H1 (cell line): ENCODE measurements at regions not wholly inside any gene's neighbourhood (a gene's known extent, or its start where the extent isn't known, plus 50 kb on each side); places are given as distances from the start of the nearest gene placed in this dataset.

Experiments
- CTCF ChIA-PET: fragments of 300-600 bp; sonication (Branson Sonifier 250); formaldehyde crosslinking; loops from one replicate; lab custom pipeline; 2021; ENCODE audit not compliant: partially characterized antibody; lab: Charles Lee
- POLR2A ChIA-PET: fragments of 300-600 bp; sonication (Branson Sonifier 250); formaldehyde crosslinking; loops from one replicate; lab custom pipeline; 2021; ENCODE audit warnings: inconsistent platforms; ENCODE audit not compliant: partially characterized antibody; lab: Charles Lee
- DNase-seq, 2 experiments: peaks; one replicate each; pipeline versions ENCODE4 v3.0.0 to v3.0.0-alpha.2; 2010 to 2022; ENCODE audit warnings: low spot score in 2 of 2, low read depth in 1 of 2, mixed read lengths in 1 of 2
- FAIRE-seq: peaks from 2 replicates; lab custom pipeline; 2011; peaks lifted over from hg19 to GRCh38; lab: Jason Lieb, UNC
- H2AFZ ChIP-seq: 2 replicates; pipeline ENCODE4 v1.8.1; 2012; ENCODE audit warnings: low read length, inconsistent platforms
- H2AK5ac ChIP-seq: 2 replicates; pipeline ENCODE4 v1.6.1; 2013; ENCODE audit warnings: low read depth, low read length
- H2BK120ac ChIP-seq: replicated peaks from 2 replicates; pipeline ENCODE3; 2013; ENCODE audit warnings: low read depth, low read length, inconsistent platforms
- H2BK12ac ChIP-seq: 2 replicates; pipeline ENCODE4 v1.6.1; 2013; ENCODE audit warnings: low read depth, low read length
- H2BK15ac ChIP-seq: 2 replicates; pipeline ENCODE4 v1.6.1; 2013; ENCODE audit warnings: low read length
- H2BK20ac ChIP-seq: 2 replicates; pipeline ENCODE4 v1.6.1; 2013; ENCODE audit warnings: low read length
- H2BK5ac ChIP-seq: 2 replicates; pipeline ENCODE4 v1.6.1; 2013; ENCODE audit warnings: low read depth, low read length
- H3K14ac ChIP-seq: 2 replicates; pipeline ENCODE4 v1.6.1; 2013; ENCODE audit warnings: inconsistent platforms; ENCODE audit not compliant: insufficient read length
- H3K18ac ChIP-seq: 2 replicates; pipeline ENCODE4 v1.6.1; 2013; ENCODE audit warnings: low read length; ENCODE audit errors: extremely low read depth
- H3K23ac ChIP-seq: 2 replicates; pipeline ENCODE4 v1.6.1; 2013; ENCODE audit warnings: inconsistent platforms; ENCODE audit not compliant: insufficient read length
- H3K23me2 ChIP-seq: 2 replicates; pipeline ENCODE4 v1.6.1; 2013; ENCODE audit warnings: low read depth, low read length
- H3K27ac ChIP-seq: 2 replicates; pipeline ENCODE4 v1.6.1; 2011; ENCODE audit warnings: low read depth, low read length, inconsistent platforms
- H3K27me3 ChIP-seq, 4 experiments: replicated peaks in 1 of 4; 1 replicate in 1 of 4; 2 replicates in 3 of 4; pipeline versions ENCODE4 v1.6.1 to v1.8.1; 2011 to 2013; ENCODE audit warnings: low read length in 3 of 4, mild to moderate bottlenecking in 3 of 4, inconsistent platforms in 2 of 4, mixed read lengths in 2 of 4, moderate library complexity in 1 of 4; ENCODE audit not compliant: control insufficient read depth in 3 of 4, insufficient read depth in 3 of 4; ENCODE audit errors: extremely low read depth in 1 of 4
- H3K36me3 ChIP-seq, 4 experiments: 2 replicates each; pipeline versions ENCODE4 v1.6.1 to v1.8.1; 2011 to 2013; ENCODE audit warnings: mild to moderate bottlenecking in 4 of 4, low read length in 3 of 4, moderate library complexity in 2 of 4, control low read depth in 1 of 4, inconsistent platforms in 1 of 4; ENCODE audit not compliant: insufficient read depth in 4 of 4, control insufficient read depth in 2 of 4
- H3K4ac ChIP-seq: replicated peaks from 2 replicates; pipeline ENCODE3; 2013; ENCODE audit warnings: low read length, low read depth, mixed read lengths, inconsistent platforms; ENCODE audit not compliant: insufficient read length
- H3K4me1 ChIP-seq, 4 experiments: replicated peaks in 1 of 4; 1 replicate in 1 of 4; 2 replicates in 3 of 4; pipeline versions ENCODE4 v1.6.1 to v1.8.1; 2011 to 2013; ENCODE audit warnings: low read length in 3 of 4, inconsistent platforms in 2 of 4, mixed read lengths in 1 of 4; ENCODE audit not compliant: insufficient read depth in 4 of 4, control insufficient read depth in 3 of 4
- H3K4me2 ChIP-seq, 2 experiments: 2 replicates each; pipeline versions ENCODE4 v1.6.1 to v1.8.1; 2011 to 2013; ENCODE audit warnings: low read depth in 2 of 2, low read length in 2 of 2, control low read depth in 1 of 2, inconsistent platforms in 1 of 2, mild to moderate bottlenecking in 1 of 2; ENCODE audit not compliant: insufficient read depth in 1 of 2
- H3K4me3 ChIP-seq, 4 experiments: fragments of 200-600, 300-600 bp in 1 of 4; sonication (generic), shearing (Covaris generic), sonication (Bioruptor Twin) in 1 of 4; 2 replicates each; pipeline versions ENCODE4 v1.5.1 to v1.8.1; 2011 to 2016; ENCODE audit warnings: low read length in 4 of 4, low read depth in 3 of 4, control low read depth in 2 of 4, inconsistent platforms in 2 of 4, mild to moderate bottlenecking in 2 of 4, mixed read lengths in 1 of 4, moderate library complexity in 1 of 4; ENCODE audit not compliant: insufficient read depth in 2 of 4; ENCODE audit errors: extremely low read depth in 1 of 4
- H3K56ac ChIP-seq: replicated peaks from 2 replicates; pipeline ENCODE3; 2013; ENCODE audit warnings: low read depth, mild to moderate bottlenecking, mixed read lengths, low read length, inconsistent platforms; ENCODE audit not compliant: insufficient read length
- H3K79me1 ChIP-seq: 2 replicates; pipeline ENCODE4 v1.6.1; 2013; ENCODE audit warnings: low read depth, low read length, control low read depth
- H3K79me2 ChIP-seq, 2 experiments: 2 replicates each; pipeline versions ENCODE4 v1.6.1 to v1.8.1; 2012 to 2013; ENCODE audit warnings: low read length in 2 of 2, mild to moderate bottlenecking in 2 of 2, inconsistent platforms in 1 of 2; ENCODE audit not compliant: insufficient read depth in 2 of 2, control insufficient read depth in 1 of 2
- H3K9ac ChIP-seq, 4 experiments: replicated peaks in 1 of 4; 1 replicate in 1 of 4; 2 replicates in 3 of 4; pipeline versions ENCODE4 v1.6.1 to v1.8.1; 2011 to 2013; ENCODE audit warnings: low read depth in 3 of 4, low read length in 3 of 4, control low read depth in 2 of 4, mild to moderate bottlenecking in 2 of 4, moderate library complexity in 2 of 4, inconsistent platforms in 1 of 4; ENCODE audit errors: extremely low read depth in 1 of 4
- H3K9me3 ChIP-seq, 2 experiments: 2 replicates each; pipeline versions ENCODE4 v1.6.1 to v1.8.1; 2012 to 2013; ENCODE audit warnings: mild to moderate bottlenecking in 2 of 2, moderate library complexity in 2 of 2, control low read depth in 1 of 2, inconsistent platforms in 1 of 2, low read depth in 1 of 2, low read length in 1 of 2, mixed read lengths in 1 of 2; ENCODE audit not compliant: insufficient read depth in 2 of 2
- H4K20me1 ChIP-seq, 2 experiments: replicated peaks in 1 of 2; 2 replicates each; pipeline versions ENCODE3 to v1.8.1; 2011 to 2013; ENCODE audit warnings: inconsistent platforms in 2 of 2, low read length in 2 of 2, mild to moderate bottlenecking in 1 of 2; ENCODE audit not compliant: insufficient read depth in 2 of 2, control insufficient read depth in 1 of 2
- H4K5ac ChIP-seq: 2 replicates; pipeline ENCODE4 v1.6.1; 2013; ENCODE audit warnings: low read length, low read depth, mixed read lengths, inconsistent platforms; ENCODE audit not compliant: insufficient read length
- H4K8ac ChIP-seq: 2 replicates; pipeline ENCODE4 v1.8.0; 2013; ENCODE audit warnings: mild to moderate bottlenecking, moderate library complexity, low read length, inconsistent platforms; ENCODE audit not compliant: insufficient read depth; ENCODE audit errors: extremely low read depth
- H4K91ac ChIP-seq: replicated peaks from 2 replicates; pipeline ENCODE3; 2013; ENCODE audit warnings: low read length, mixed read lengths, inconsistent platforms; ENCODE audit not compliant: insufficient read length
- CBX5 ChIP-seq: fragments of 300-800, 300-1000 bp; sonication (generic); IDR thresholded peaks from 2 replicates; pipeline ENCODE4 v1.7.1; 2016; ENCODE audit warnings: antibody characterized with exemption, low read length, low read depth
- CHD1 ChIP-seq: IDR thresholded peaks from 2 replicates; pipeline ENCODE4 v1.6.1; 2012; ENCODE audit warnings: low read depth, low read length, improper control_type of control experiment
- GABPA ChIP-seq: IDR thresholded peaks from 2 replicates; pipeline ENCODE4 v1.6.1; 2011; ENCODE audit warnings: mild to moderate bottlenecking, low read length, moderate library complexity, borderline replicate concordance; ENCODE audit not compliant: insufficient read depth
- HDAC2 ChIP-seq, 2 experiments: fragments of 300-600 bp in 1 of 2; sonication (generic) in 1 of 2; IDR thresholded peaks; 2 replicates each; pipeline ENCODE4 v1.6.1; 2011 to 2012; ENCODE audit warnings: low read depth in 2 of 2, low read length in 2 of 2, mild to moderate bottlenecking in 2 of 2, moderate library complexity in 2 of 2, borderline replicate concordance in 1 of 2, inconsistent platforms in 1 of 2
- KDM4A ChIP-seq: IDR thresholded peaks from one replicate; pipeline ENCODE4 v1.7.1; 2012; ENCODE audit warnings: low read depth, mild to moderate bottlenecking, moderate library complexity, low read length, inconsistent platforms; ENCODE audit not compliant: severe bottlenecking
- MAFK ChIP-seq: IDR thresholded peaks from 2 replicates; pipeline ENCODE4 v1.6.1; 2012; ENCODE audit warnings: low read depth, mild to moderate bottlenecking, improper control_type of control experiment, low read length
- POLR2AphosphoS5 ChIP-seq: IDR thresholded peaks from 2 replicates; pipeline ENCODE4 v1.6.1; 2011; ENCODE audit warnings: low read depth, low read length
- SAP30 ChIP-seq: fragments of 300-600 bp; sonication (generic); IDR thresholded peaks from 2 replicates; pipeline ENCODE4 v1.7.1; 2012; ENCODE audit warnings: low read length, moderate library complexity, mild to moderate bottlenecking, inconsistent platforms; ENCODE audit not compliant: insufficient read depth, insufficient replicate concordance
- SIRT6 ChIP-seq: IDR thresholded peaks from one replicate; pipeline ENCODE4 v1.7.1; 2012; ENCODE audit warnings: low read length, inconsistent platforms
- TAF7 ChIP-seq: optimal IDR thresholded peaks from 2 replicates; pipeline ENCODE3; 2011; ENCODE audit warnings: low read depth, mild to moderate bottlenecking, inconsistent platforms, low read length, moderate library complexity, borderline replicate concordance
- WGBS, 2 experiments: shearing (Covaris generic) in 1 of 2; methylation state at CpG; one replicate each; pipeline versions ENCODE4 v1.1.6 to v1.1.7; 2013 to 2015; ENCODE audit warnings: low lambda C conversion rate in 2 of 2, mixed read lengths in 2 of 2, inconsistent platforms in 1 of 2, low coverage in 1 of 2, missing lambda C conversion rate in 1 of 2; ENCODE audit not compliant: insufficient replicate concordance in 2 of 2, insufficient coverage in 1 of 2, insufficient read length in 1 of 2; ENCODE audit errors: extremely low coverage in 1 of 2, missing lambda C conversion rate in 1 of 2; 5-methylcytosine and 5-hydroxymethylcytosine counted together
- TF ChIP-seq, protein P1 (sequence below), 3 experiments: IDR thresholded peaks; 1 replicate in 2 of 3; 2 replicates in 1 of 3; pipeline versions ENCODE4 v1.5.1 to v1.6.1; 2011; ENCODE audit warnings: low read length in 3 of 3, mild to moderate bottlenecking in 3 of 3, inconsistent platforms in 2 of 3, low read depth in 1 of 3, moderate library complexity in 1 of 3; ENCODE audit not compliant: insufficient read depth in 1 of 3; ENCODE audit errors: control extremely low read depth in 1 of 3

DNA sequence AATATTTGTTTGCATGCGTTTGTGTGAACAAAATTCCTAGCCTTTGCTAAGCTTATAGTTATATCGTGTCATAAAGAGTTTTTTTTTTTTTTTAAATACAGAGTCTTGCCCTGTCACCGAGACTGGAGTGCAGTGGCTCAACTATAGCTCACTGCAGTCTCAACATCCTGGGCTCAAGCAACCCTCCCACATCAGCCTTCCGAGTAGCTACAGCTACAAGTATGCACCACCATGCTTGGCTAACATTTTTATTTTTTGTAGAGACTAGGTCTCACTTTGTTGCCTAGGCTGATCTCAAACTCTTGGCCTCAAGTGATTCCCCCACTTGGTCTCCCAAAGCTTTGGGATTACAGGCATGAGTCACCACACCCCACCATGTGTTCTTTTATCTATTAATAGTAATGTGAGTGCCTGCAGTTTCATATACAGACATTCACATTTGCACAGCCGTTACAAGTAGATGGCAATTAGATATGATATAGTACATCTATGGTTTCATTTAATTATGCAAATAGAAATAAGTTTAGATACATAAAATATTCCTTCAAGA is 848.6 kb downstream of the PDCD6IP start:
- no peak overlapping the region for H2AK5ac ChIP-seq
- H3K4me1 ChIP-seq: no peaks in the 10 kb centered on the region
- FAIRE-seq (no peak), DNase-seq (no peak)
- H3K36me3 ChIP-seq: no peaks in the 10 kb centered on the region
- no peak overlapping the region for H4K8ac ChIP-seq
- no peak overlapping the region for H3K56ac ChIP-seq
- H3K18ac ChIP-seq: no peak overlapping the region
- H2BK120ac ChIP-seq: no peak overlapping the region
- H3K23me2 ChIP-seq: no peaks in the 10 kb centered on the region
- H3K4ac ChIP-seq: no peak overlapping the region
- no peak overlapping the region for H2AFZ ChIP-seq
- no peak overlapping the region for H3K4me3 ChIP-seq
- H3K27ac ChIP-seq: no peak overlapping the region
- no peak overlapping the region for H3K14ac ChIP-seq
- H2BK20ac ChIP-seq: no peak overlapping the region
- ChIA-PET POLR2A (no interaction called here), CTCF (interaction anchor here (0.7 kb wide), 1 partner anchor 38 kb away, joined by 3 read pairs; no protein-coding TSS in a partner anchor)
- H4K5ac ChIP-seq: no peak overlapping the region
- no peak overlapping the region for H3K9ac ChIP-seq
- no peaks in the 10 kb centered on the region for H3K79me1 ChIP-seq
- no peak overlapping the region for H4K91ac ChIP-seq
- H3K9me3 ChIP-seq: no peaks in the 10 kb centered on the region
- no peaks in the 10 kb centered on the region for H4K20me1 ChIP-seq
- 87% methylated on average over 5 of the region's 5 CpGs; no CpG with 5 or more reads in 1 of the 2 experiments for WGBS, 2 experiments
- H3K23ac ChIP-seq: no peak overlapping the region
- H3K4me2 ChIP-seq: no peak overlapping the region
- no peak overlapping the region for H2BK5ac ChIP-seq
- H2BK15ac ChIP-seq: no peak overlapping the region; the same call in 1 of the 2 replicates
- no peak overlapping the region for H2BK12ac ChIP-seq
- no peaks in the 10 kb centered on the region for H3K27me3 ChIP-seq
- no peaks in the 10 kb centered on the region for H3K79me2 ChIP-seq
- TF ChIP-seq SIRT6 (no peak), SAP30 (no peak), POLR2AphosphoS5 (no peak), KDM4A (no peak), TAF7 (no peak), CHD1 (no peak), MAFK (no peak), CBX5 (no peak), HDAC2 (IDR thresholded peaks at IDR 0.05; ENCODE audit: borderline replicate concordance in 1 of 2, low read depth in 2 of 2, low read length in 2 of 2) (no peak), GABPA (no peak)
- TF ChIP-seq, protein P1, sequence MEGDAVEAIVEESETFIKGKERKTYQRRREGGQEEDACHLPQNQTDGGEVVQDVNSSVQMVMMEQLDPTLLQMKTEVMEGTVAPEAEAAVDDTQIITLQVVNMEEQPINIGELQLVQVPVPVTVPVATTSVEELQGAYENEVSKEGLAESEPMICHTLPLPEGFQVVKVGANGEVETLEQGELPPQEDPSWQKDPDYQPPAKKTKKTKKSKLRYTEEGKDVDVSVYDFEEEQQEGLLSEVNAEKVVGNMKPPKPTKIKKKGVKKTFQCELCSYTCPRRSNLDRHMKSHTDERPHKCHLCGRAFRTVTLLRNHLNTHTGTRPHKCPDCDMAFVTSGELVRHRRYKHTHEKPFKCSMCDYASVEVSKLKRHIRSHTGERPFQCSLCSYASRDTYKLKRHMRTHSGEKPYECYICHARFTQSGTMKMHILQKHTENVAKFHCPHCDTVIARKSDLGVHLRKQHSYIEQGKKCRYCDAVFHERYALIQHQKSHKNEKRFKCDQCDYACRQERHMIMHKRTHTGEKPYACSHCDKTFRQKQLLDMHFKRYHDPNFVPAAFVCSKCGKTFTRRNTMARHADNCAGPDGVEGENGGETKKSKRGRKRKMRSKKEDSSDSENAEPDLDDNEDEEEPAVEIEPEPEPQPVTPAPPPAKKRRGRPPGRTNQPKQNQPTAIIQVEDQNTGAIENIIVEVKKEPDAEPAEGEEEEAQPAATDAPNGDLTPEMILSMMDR (IDR thresholded peaks at IDR 0.05; ENCODE audit: control extremely low read depth in 1 of 3, insufficient read depth in 1 of 3, low read depth in 1 of 3, low read length in 3 of 3): no peak
